GM10248 (cell line): ENCODE measurements at regions not wholly inside any gene's neighbourhood (a gene's known extent, or its start where the extent isn't known, plus 50 kb on each side); places are given as distances from the start of the nearest gene placed in this dataset.

Experiments
- CTCF ChIA-PET: fragments of 300-600 bp; sonication (Branson Sonifier 250); formaldehyde crosslinking; extraction: SDS; loops from one replicate; lab custom pipeline; 2021; ENCODE audit warnings: antibody characterized with exemption; lab: Yijun Ruan, JAX
- POLR2A ChIA-PET: fragments of 350-650 bp; sonication (Branson Sonifier 250); formaldehyde crosslinking; extraction: SDS; loops from one replicate; lab custom pipeline; 2020; ENCODE audit warnings: antibody characterized with exemption; lab: Yijun Ruan, JAX
- DNase-seq: peaks from one replicate; pipeline ENCODE4 v3.0.0; 2012; ENCODE audit errors: extremely low spot score
- CTCF ChIP-seq: IDR thresholded peaks from 2 replicates; pipeline ENCODE4 v1.5.1; 2012; ENCODE audit warnings: mild to moderate bottlenecking, low read depth; ENCODE audit errors: extremely low read depth, missing control alignments, control extremely low read depth

- DNase-seq, result no peak
- no peak for TF ChIP-seq CTCF
- POLR2A ChIA-PET, result no interaction called here
- CTCF ChIA-PET, result interaction anchor here (1.0 to 1.4 kb wide), 2 partner anchors 10 to 17 kb away, joined by 3 read pairs; no protein-coding TSS in a partner anchor
These were observed 177.5 kb downstream of the RBM43 start for GRCh38 chr2:151083856-151084795.

GRCh38 chr2:151078889-151079288 is 182.8 kb downstream of the RBM43 start:
- TF ChIP-seq CTCF, result no peak
- DNase-seq, result no peak
- CTCF ChIA-PET, result no interaction called here
- POLR2A ChIA-PET, result no interaction called here

- ChIA-PET CTCF (interaction anchor here (1.1 kb wide), 1 partner anchor 12 kb away, joined by 3 read pairs; no protein-coding TSS in a partner anchor), POLR2A (no interaction called here)
- DNase-seq, result no peak
- TF ChIP-seq CTCF, result no peak
These were observed 189.8 kb downstream of the RBM43 start for GRCh38 chr2:151071906-151072305.

GRCh38 chr2:151071382-151071781 is 190.3 kb downstream of the RBM43 start:
- no peak for DNase-seq
- TF ChIP-seq CTCF, result no peak
- CTCF ChIA-PET, result interaction anchor here (1.1 kb wide), 1 partner anchor 11 kb away, joined by 3 read pairs; no protein-coding TSS in a partner anchor
- POLR2A ChIA-PET, result no interaction called here

- no peak for DNase-seq
- CTCF ChIA-PET, result no interaction called here
- POLR2A ChIA-PET, result no interaction called here
- TF ChIP-seq CTCF, result no peak
These were observed 191.4 kb downstream of the RBM43 start for GRCh38 chr2:151070253-151070652.

GRCh38 chr2:151067658-151068369 is 193.8 kb downstream of the RBM43 start:
- no peak for DNase-seq
- no peak for TF ChIP-seq CTCF
- CTCF ChIA-PET, result interaction anchor here (0.7 to 1.8 kb wide), 2 partner anchors 16 kb away, joined by 3 to 4 read pairs; no protein-coding TSS in a partner anchor
- POLR2A ChIA-PET, result no interaction called here
